GM18517 (cell line): ENCODE measurements at regions not wholly inside any gene's neighbourhood (a gene's known extent, or its start where the extent isn't known, plus 50 kb on each side); places are given as distances from the start of the nearest gene placed in this dataset.

Experiments used
- ATAC-seq: cut with Tn5 transposase; IDR thresholded peaks from one replicate; pipeline ENCODE4 v1.9.1; 2021; ENCODE audit warnings: mild to moderate bottlenecking, moderate library complexity; ENCODE audit not compliant: unreplicated experiment

DNA sequence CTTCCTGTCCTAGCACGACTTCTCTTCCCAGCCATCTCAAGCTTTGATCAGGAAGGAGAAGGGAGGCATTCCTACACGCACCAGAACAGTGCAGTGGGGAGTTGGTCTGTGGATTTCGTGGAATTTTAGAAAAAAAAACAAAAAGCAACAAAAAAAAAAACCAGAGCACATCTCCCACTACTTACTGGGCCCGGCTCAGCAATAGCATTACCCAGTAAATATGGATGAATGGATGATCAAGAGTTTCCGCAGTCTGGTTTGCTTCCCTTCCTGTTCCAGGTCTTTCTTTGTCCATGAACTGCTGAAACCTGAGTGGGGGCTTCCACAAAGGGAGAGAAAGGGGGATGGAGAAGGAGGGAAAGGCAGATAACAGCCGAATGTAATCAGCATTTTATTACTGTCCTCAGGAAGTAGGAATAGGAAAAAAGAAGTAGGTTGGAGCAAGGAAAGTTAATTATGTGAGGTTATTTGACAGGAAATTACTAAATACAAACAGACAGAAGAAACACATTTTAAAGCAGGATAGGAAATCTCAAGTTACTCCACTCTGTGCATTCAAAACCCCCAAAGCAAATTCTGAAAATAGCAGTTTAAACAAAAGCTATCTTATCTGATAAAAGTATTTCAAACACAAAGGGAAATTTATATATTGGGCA lies 349.0 kb downstream of the PRL start:
- ATAC-seq = no peak

DNA sequence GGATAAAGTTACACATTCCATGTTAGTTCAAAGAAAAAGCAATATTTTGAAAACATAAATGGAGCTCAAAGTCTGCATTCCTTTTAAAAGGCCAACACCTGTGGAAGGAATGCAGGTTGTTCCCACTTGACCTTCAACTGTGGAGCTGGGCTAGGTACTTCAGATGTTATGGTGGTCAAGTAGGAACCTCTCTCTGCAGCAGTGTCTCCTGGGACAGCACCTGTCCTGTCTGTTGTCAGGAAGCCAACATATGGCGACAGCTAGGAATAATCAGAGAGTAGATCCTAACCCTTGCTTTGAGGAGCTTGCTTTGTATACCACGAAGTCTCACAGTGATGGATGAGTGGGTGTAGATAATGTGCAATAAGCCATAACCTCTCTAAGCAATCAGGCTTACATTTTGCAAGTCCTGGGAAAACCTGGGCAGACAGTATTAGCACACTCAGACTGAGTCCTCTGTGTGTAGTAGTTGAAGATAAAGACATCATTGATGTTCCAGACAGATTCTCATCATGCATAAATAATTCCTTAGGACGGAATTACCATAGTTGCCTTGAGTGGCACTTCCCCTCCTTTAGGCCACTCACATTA lies 347.5 kb downstream of the PRL start:
- ATAC-seq = no peak

DNA sequence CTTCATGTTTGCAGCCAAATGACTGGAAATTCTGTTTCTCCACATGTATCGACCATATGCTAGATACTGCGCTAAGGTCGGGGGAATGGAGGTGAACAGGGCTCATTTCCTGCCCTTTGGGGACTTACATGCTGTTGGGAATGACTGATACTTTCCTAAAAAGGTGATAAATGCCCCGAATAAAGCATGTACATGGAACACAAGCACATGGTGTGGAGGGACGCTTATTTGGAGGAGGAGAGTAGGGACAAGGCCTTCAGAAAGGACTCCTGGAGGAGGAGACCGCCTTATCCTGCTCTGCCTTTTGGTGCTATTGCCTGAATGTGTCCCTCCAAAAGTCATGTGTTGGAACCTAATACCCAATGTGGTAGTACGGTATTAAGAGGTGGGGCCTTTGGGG lies 344.5 kb downstream of the PRL start:
- ATAC-seq = no peak

DNA sequence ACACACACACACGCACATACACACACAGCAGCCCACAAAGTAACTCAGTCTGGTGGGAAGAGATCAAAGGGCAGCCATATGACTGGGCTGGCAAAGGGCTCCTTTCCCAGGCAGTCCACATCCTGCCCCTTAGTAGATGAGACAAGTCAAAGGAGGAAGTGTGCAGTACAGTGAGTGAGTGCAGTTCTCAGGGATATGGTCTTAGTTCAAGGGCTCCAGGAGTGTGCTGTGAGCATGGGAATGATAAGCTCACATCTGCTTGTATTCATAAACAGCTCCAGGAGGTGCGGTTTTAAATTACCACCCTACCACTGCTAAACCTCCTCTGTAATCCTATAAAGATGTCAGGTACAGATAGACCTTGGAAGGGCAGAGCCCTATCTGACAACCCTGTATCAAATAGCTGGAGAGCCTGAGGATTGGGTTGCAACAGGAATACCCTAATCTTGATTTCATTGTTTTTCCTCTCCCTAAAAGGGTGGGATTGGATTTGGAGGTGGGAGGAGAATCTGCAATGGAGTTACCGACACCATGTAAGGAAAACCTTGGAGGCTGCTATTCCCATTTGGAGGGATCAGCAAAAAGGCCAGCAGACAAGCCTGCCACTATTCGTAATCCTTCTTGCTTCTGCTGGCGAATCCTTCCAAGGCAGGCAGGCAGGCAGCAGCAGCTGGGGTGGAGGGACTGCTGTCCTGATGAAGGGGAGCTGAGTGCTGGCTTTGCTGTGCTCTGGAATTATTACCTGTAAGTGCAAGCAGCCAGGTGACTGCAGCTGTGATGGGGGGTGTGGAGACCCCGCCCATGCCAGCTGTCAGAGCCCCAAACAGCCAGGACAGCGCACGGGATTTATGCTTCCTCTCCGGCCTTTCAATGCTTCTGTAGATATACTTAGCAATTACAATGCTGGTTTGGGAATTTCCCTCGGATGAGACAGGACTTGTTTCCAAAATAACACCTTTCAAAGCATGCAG lies 342.7 kb downstream of the PRL start:
- no peak for ATAC-seq

DNA sequence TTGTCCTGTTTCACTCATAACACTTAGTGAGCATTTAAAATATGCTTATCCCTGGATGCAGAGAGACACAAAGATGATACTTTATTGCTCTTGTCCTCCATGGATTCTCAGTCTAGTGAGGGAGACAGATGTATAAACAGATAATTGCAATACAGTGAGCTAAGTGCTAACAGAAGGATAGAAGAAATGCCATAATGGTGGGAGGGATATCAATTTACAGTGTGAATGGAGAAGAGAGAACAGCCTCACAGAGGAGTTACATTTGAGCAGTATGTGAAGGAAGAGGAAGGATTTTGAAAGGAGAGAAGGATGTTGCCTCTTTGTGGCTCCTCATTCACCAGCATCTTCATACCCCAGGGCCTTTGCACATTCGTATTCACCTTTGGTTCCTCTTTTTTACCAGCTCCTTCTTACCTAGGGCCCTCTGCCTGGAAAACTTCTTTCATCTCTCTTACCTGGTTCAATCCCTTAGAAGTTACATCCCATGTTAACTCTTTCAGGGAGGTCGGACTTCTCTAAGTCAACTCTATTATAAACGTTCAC lies 341.7 kb downstream of the PRL start:
- no peak for ATAC-seq

DNA sequence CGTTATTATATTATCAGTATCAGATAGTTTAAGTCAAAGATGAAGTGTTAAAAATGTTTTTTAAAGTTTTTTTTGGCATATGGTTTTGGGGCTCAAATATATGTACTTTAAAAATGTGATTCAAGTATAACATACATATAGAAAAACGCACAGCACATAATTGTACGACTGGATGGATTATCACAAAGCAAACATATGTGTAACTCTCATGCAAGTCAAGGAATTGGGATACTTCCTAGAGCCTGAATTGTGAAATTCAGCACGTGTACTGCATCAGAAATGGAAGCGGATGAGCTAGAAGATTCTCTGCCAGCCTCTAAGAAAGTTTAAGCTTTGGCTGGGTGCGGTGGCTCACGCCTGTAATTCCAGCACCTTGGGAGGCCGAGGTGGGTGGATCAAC lies 340.9 kb downstream of the PRL start:
- no peak for ATAC-seq

DNA sequence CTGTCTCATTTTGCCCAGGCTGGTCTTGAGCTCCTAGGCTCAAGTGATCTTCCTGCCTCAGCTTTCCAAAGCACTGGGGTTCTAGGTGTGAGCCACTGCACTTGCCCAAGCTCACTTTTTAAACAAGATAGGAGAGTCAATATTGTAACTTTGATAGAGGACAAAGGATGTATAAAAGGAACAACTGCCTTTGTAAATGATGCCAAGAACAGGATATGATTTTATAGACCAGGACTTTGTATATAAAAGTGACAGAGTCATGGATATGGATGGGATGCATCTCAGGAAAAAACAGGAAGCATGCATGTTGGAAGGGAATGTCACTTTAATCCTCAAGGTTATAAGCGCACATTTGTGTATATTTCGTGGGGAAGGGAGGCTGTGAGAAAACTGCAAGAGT lies 338.4 kb downstream of the PRL start:
- ATAC-seq = no peak

DNA sequence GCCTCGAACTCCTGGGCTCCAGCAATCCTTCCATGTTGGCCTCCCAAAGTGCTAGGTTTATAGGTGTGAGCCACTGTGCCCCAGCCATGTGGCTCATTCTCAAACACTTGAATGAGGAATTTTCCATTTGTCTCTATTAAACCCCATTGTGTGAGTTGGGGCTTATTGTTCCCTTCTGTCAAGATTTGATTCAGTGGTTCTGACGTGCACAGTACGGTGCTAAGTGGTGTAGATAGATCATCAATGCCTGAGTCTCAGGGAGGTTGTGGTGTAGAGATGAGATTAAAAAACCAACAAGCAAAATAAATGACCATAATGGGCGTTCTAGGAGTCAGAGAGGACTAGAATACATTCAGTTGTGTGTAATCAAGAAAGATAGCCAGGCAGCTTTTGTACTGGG lies 335.6 kb downstream of the PRL start:
- no peak for ATAC-seq

DNA sequence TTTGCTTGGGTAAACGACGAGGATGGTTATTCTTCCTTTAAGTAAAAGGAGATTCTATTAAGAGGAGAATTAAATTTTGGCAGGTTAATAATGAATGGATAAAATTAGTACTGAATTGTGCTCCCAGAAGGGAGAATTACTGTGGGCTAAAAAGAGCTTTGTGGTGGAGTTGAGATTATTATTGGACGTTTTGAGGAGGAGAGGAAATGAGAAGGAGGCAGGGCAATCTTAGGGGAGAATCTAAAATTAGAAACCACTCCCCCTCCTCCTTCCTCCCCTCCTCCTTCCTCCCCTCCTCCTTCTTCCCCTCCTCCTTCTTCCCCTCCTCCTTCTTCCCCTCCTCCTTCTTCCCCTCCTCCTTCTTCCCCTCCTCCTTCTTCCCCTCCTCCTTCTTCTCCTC lies 331.8 kb downstream of the PRL start:
- ATAC-seq = no peak

DNA sequence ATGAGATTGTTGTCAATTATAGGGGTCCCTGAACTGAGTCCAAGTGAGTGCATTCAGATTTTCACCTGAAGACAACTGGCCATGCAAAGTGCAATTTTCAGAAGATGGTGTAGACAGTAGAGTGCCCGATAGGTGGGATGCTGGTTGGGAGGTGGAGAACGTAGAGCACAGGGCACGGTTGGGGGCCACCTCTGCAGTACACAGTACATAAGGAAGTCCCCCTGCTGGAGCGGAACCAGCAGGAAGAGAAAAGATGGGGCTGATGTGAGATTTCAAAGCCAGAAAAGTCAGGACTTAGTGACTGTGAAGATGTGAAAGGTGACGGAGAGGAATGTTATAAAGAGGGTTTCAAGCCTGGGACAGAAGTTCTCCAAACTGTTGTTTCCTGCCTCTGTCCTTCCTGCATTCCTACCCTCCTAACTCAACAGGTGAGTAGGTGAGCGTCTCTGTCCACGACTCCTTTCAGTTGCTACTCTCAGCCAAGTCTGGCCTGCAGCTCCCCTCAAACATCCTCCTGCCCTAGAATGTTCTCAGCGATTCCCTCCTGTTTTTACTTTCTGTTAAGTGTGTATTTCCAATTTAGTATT lies 330.8 kb downstream of the PRL start:
- no peak for ATAC-seq

DNA sequence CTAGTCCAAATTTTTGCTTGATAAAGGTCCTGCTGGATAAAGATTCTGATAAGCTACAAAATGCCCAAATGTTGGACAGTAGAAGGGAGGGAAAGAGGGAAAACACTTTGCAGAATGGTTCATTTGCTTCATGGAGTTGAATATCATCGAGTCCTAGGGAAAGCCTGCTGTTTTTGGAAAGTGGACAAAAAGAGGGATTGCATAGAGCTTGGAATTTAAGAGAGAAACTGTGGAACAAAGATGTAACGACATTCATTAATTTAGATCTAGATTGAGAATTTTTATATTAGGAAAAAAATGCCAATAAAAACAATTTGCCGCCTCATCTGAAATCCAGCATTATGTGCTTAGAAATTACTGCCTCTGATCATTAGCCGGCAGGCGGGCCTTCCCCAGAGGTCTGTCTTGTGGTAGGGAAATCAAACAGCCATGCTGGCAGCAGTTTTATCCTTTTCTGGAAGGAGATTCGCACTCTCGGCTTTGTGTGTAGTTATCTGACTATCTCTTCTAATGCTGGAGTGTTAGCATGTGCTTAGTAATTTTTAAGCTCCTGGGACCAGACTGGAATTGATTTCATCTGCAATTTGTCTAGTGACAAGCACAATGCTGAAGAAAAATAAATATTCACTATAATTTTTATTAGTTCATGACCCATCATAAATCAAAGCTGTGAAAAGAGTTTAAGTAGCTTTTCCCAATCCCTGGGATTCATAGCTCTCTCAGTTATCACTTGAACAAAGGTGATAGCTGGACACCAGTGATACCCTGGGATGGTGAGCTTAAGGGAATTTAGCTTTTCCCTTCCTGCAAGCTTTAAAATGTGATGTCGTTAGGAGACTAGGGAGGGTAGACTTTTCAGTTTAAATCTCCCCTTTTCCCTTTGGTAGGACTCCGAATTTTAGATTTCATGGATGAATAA lies 329.5 kb downstream of the PRL start:
- no peak for ATAC-seq

DNA sequence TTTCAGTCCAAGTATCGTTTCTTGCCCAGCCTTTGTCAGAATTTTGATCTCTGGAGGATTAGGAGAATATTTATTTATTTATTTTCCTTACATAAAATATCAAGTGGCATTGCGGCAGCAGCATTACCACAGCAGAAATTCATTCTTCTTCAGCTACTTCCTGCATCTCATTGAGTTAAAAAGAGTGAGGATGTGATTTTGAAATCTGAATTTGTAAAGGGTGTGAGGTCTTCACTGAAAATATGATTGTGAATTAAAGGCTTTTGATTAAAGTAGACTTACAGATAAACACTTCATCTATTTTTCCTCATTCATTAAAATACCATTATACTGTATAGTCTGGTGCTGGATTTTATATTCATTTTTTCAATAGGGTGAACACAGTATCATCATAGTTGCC lies 328.4 kb downstream of the PRL start:
- ATAC-seq = no peak

DNA sequence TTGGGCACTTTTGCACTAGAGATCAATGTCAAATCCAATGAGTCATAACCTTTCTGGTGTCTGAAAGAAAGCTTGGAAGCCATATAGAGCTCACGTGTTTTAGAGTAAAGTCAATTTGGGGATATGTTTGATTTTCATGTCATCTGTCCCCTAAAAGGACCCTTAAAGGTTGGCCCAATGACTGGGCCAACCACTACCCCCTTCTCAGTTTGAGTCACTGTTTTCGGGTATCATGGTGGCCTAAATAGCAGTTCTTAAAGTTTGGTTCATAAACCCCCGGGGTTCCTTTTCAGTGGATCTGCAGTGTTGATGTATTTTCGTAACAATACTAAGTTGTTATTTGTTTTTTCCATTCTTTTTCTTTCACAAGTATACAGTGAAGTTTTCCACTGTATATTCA lies 327.6 kb downstream of the PRL start:
- no peak for ATAC-seq

DNA sequence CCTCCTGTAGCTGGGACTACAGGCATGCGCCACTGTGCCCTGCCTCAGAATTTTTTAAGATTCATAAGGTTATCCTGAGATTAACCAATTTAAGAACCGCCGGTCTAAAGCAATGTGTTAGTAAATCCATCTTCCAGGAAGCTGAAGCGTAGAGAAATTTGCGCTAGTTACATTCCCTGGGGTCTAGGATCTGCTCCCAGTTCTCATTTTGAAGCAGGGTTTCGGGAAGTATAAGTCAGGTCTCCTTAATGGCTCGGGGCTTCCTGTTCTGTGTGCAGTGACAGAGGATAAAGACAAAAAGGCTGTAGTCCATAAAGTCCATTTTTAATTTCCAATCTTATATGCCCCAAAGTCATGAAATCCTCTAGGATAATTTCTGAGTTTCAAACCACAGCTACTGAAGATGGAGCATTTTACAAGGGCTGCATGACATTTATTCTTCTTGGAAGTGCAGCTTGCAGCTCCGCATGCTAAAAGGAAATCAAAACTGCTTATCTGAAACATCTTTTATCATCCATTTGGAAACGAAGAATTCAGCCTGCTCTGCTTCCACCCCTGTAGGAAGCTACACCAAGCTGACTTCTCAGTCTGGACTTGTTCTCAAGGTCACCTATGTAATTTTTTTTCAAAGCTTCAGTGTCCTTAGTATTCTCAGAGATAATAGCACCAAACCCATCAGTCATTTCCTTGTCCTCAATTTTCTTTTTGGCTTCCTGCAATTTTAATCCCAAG lies 326.1 kb downstream of the PRL start:
- ATAC-seq = no peak

DNA sequence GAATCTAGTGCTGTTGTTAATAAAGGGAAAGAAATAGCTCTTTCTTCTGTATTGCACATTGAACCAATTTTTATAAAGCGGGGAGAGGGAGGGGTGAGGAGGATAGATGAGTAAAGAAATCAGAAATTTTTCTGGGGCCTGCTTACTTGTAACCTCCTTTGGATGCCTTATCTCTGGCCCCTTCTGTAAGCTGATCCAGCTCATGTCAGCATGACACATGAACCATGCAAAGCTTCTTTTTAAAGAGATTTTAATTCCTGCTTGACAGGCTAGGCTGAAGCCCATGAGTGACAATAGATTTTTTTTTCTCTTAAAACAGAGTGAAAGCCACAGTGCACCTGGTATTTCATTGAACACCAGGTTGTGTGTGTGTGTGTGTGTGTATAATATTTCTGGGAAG lies 325.3 kb downstream of the PRL start:
- no peak for ATAC-seq

DNA sequence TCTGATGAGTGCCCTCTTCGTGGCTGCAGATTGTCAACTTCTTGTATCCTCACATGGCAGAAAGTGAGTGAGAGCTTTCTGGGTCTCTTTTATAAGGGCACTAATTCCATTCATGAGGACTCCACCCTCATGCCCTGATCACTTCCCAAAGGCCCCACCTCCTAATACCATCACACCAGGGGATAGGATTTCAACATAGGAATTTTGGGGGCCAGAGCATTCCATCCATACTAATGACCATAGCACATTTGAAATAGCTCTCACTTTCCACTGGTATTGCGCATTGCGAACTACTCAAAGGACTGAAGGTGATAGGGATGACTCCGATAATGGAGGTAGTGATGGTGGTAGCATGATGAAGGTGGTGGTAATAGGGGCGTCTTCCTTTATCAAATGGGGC lies 324.3 kb downstream of the PRL start:
- ATAC-seq = no peak

DNA sequence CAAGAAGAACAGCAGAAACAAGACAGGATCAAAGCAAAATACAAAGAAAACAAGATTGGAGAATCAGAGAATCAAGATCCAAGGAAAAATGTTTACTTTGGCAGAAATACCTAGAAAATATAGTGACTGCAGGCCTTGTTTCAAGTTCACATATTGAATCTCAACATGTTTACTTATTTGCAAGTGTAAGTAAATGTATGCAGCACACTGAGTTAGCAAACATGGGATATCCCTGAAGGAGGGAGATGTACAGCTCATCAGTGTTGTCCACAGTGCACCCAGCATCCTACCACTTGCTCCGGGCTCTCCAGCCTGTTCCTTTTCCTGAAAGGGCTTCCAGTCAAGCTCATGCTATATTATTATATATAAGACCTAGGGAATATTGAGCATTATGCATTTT lies 319.5 kb downstream of the PRL start:
- ATAC-seq = no peak

DNA sequence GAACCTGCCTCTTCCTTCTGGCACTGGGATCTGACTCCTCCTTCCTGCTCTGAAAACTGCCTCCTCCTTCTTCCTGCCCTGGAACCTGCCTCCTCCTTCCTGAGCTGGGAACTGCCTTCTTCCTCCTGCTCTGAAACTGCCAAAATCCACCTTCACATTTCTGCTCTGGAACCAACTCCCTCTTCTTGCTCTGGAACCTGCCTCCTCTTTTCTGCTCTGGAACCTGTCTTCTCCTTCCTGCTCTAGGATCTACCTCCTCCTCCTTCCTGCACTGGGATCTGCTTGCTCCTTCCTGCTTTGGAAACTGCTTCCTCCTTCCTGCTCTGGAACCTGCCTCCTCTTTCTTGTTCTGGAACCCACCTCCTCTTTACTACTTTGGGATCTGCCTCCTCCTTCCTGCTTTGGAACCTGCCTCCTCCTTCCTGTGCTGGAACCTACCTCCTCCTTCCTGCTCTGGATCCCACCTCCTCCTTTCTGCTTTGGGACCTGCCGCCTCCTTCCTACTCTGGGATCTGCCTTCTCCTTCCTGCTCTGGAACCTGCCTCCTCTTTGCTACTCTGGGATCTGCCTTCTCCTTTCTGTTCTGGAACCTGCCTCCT lies 315.5 kb downstream of the PRL start:
- ATAC-seq = no peak

DNA sequence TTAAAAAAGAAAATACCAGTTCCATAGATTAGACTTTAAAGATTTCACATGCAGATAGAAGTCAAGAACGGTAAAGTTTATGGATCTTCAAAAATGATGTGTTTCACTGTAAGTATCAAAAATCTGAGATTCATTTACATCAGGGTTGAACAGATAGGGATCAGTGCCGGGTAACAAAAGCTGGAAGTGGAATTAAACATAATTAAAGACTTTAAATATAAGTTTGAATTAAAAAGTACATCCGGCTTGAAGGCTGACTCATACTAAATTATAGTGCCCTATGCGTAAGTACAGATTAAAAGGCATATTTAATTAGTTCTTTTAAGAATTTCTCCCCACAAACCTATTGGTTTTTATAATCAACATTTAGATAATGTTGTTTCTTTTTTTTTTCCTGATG lies 312.7 kb downstream of the PRL start:
- no peak for ATAC-seq
